IMR-90 (cell line): ENCODE measurements at regions not wholly inside any gene's neighbourhood (a gene's known extent, or its start where the extent isn't known, plus 50 kb on each side); places are given as distances from the start of the nearest gene placed in this dataset.

Source experiments
- ATAC-seq: fragments of 200-7000 bp; cut with Tn5 transposase; 2 replicates; pipeline ENCODE4 v1.9.1; 2020; ENCODE audit warnings: low read depth, mild to moderate bottlenecking, moderate library complexity
- BruUV-seq: library from RNA; stranded (reverse); fragments of 400-500 nt; replicated peaks from 2 replicates; lab custom pipeline; 2021; lab: Mats Ljungman, UMichigan
- CTCF ChIA-PET: fragments of 300-600 bp; formaldehyde crosslinking; extraction: SDS; loops from one replicate; lab custom pipeline; 2021; ENCODE audit warnings: antibody characterized with exemption; lab: Yijun Ruan, JAX
- POLR2A ChIA-PET: fragments of 300-600 bp; sonication (Branson Sonifier 250); formaldehyde crosslinking; loops from one replicate; lab custom pipeline; 2022; ENCODE audit warnings: antibody characterized with exemption; ENCODE audit not compliant: unreplicated experiment; lab: Charles Lee
- DNase-seq: peaks from one replicate; pipeline ENCODE4 v3.0.0; 2013
- H2AFZ ChIP-seq: replicated peaks from 2 replicates; pipeline ENCODE3; 2013; ENCODE audit warnings: low read length, mild to moderate bottlenecking; ENCODE audit not compliant: poor library complexity
- H2AK5ac ChIP-seq: 2 replicates; pipeline ENCODE4 v1.6.1; 2013; ENCODE audit warnings: low read depth, low read length, inconsistent platforms
- H2AK9ac ChIP-seq: replicated peaks from 2 replicates; pipeline ENCODE3; 2013; ENCODE audit warnings: mild to moderate bottlenecking, low read depth, low read length, moderate library complexity; ENCODE audit not compliant: poor library complexity
- H2BK120ac ChIP-seq: 2 replicates; pipeline ENCODE4 v1.6.1; 2013; ENCODE audit warnings: low read depth, low read length, inconsistent platforms
- H2BK15ac ChIP-seq: 3 replicates; pipeline ENCODE4 v1.6.1; 2013; ENCODE audit warnings: low read depth, low read length, inconsistent platforms
- H2BK20ac ChIP-seq: 2 replicates; pipeline ENCODE4 v1.6.1; 2013; ENCODE audit warnings: low read depth, mild to moderate bottlenecking, inconsistent platforms, low read length, moderate library complexity
- H2BK5ac ChIP-seq: 2 replicates; pipeline ENCODE4 v1.6.1; 2013; ENCODE audit warnings: mild to moderate bottlenecking, low read depth, low read length, inconsistent platforms; ENCODE audit not compliant: poor library complexity, severe bottlenecking
- H3K14ac ChIP-seq: replicated peaks from 2 replicates; pipeline ENCODE4 v1.6.1; 2013; ENCODE audit warnings: low read depth, low read length, inconsistent platforms
- H3K18ac ChIP-seq: 2 replicates; pipeline ENCODE4 v1.6.1; 2013; ENCODE audit warnings: low read depth, low read length, control low read depth
- H3K23ac ChIP-seq: 2 replicates; pipeline ENCODE4 v1.6.1; 2013; ENCODE audit warnings: low read depth, low read length, inconsistent platforms
- H3K27ac ChIP-seq: 2 replicates; pipeline ENCODE4 v1.5.1; 2013; ENCODE audit warnings: mild to moderate bottlenecking, control low read depth, low read length; ENCODE audit not compliant: insufficient read depth
- H3K27me3 ChIP-seq: 2 replicates; pipeline ENCODE4 v1.6.1; 2013; ENCODE audit warnings: low read length; ENCODE audit not compliant: control insufficient read depth, insufficient read depth
- H3K36me3 ChIP-seq: 2 replicates; pipeline ENCODE4 v1.6.1; 2013; ENCODE audit warnings: low read length, mixed read lengths; ENCODE audit not compliant: control insufficient read depth, insufficient read depth
- H3K4ac ChIP-seq: 2 replicates; pipeline ENCODE4 v1.6.1; 2013; ENCODE audit warnings: low read depth, low read length, inconsistent platforms
- H3K4me1 ChIP-seq: 2 replicates; pipeline ENCODE4 v1.6.1; 2013; ENCODE audit warnings: low read length, mixed read lengths; ENCODE audit not compliant: control insufficient read depth, insufficient read depth
- H3K4me2 ChIP-seq: 2 replicates; pipeline ENCODE4 v1.6.1; 2013; ENCODE audit warnings: low read depth, mild to moderate bottlenecking, control low read depth, low read length, moderate library complexity
- H3K4me3 ChIP-seq: 2 replicates; pipeline ENCODE4 v1.5.1; 2013; ENCODE audit warnings: low read depth, mild to moderate bottlenecking, control low read depth, low read length, moderate library complexity; ENCODE audit not compliant: insufficient read depth
- H3K56ac ChIP-seq: 2 replicates; pipeline ENCODE4 v1.6.1; 2013; ENCODE audit warnings: low read length, inconsistent platforms; ENCODE audit not compliant: insufficient read depth; ENCODE audit errors: extremely low read depth
- H3K79me1 ChIP-seq, 2 experiments: 2 replicates each; pipeline ENCODE4 v1.6.1; 2013; ENCODE audit warnings: low read length in 2 of 2, inconsistent platforms in 1 of 2, low read depth in 1 of 2
- H3K9ac ChIP-seq: 2 replicates; pipeline ENCODE4 v1.6.1; 2013; ENCODE audit warnings: low read depth, low read length, control low read depth
- H3K9me1 ChIP-seq: 2 replicates; pipeline ENCODE4 v1.6.1; 2013; ENCODE audit warnings: low read length, inconsistent platforms; ENCODE audit not compliant: insufficient read depth
- H3K9me3 ChIP-seq: 2 replicates; pipeline ENCODE4 v1.6.1; 2013; ENCODE audit warnings: low read length; ENCODE audit not compliant: control insufficient read depth, insufficient read depth
- H4K20me1 ChIP-seq: 2 replicates; pipeline ENCODE4 v1.6.1; 2013; ENCODE audit warnings: low read length, inconsistent platforms; ENCODE audit not compliant: insufficient read depth
- H4K5ac ChIP-seq: 2 replicates; pipeline ENCODE4 v1.6.1; 2013; ENCODE audit warnings: mild to moderate bottlenecking, low read depth, low read length, control low read depth
- H4K8ac ChIP-seq, 2 experiments: 2 replicates each; pipeline ENCODE4 v1.6.1; 2013; ENCODE audit warnings: low read depth in 2 of 2, low read length in 2 of 2, control low read depth in 1 of 2, inconsistent platforms in 1 of 2
- H4K91ac ChIP-seq: 2 replicates; pipeline ENCODE4 v1.6.1; 2013; ENCODE audit warnings: low read depth, low read length, inconsistent platforms; ENCODE audit not compliant: insufficient read depth
- BHLHE40 ChIP-seq: fragments of 150-350 bp; IDR thresholded peaks from 2 replicates; pipeline ENCODE4 v1.6.1; 2016; ENCODE audit warnings: mild to moderate bottlenecking, low read depth, low read length
- CEBPB ChIP-seq: IDR thresholded peaks from 2 replicates; pipeline ENCODE4 v1.6.1; 2012; ENCODE audit warnings: low read depth, low read length, improper control_type of control experiment
- CHD1 ChIP-seq: IDR thresholded peaks from 2 replicates; pipeline ENCODE4 v1.6.1; 2012; ENCODE audit warnings: low read depth, low read length, improper control_type of control experiment
- FOS ChIP-seq: fragments of 150-350 bp; IDR thresholded peaks from 2 replicates; pipeline ENCODE4 v1.6.1; 2016; ENCODE audit warnings: low read depth, low read length
- MAFK ChIP-seq: IDR thresholded peaks from 2 replicates; pipeline ENCODE4 v1.6.1; 2012; ENCODE audit warnings: low read depth, low read length, improper control_type of control experiment
- MXI1 ChIP-seq: IDR thresholded peaks from 2 replicates; pipeline ENCODE4 v1.6.1; 2012; ENCODE audit warnings: low read depth, mild to moderate bottlenecking, low read length, moderate library complexity, borderline replicate concordance
- NFE2L2 ChIP-seq: fragments of 150-350 bp; IDR thresholded peaks from 2 replicates; pipeline ENCODE4 v1.6.1; 2016; ENCODE audit warnings: low read depth, mild to moderate bottlenecking, low read length
- RAD21 ChIP-seq: IDR thresholded peaks from 2 replicates; pipeline ENCODE4 v1.6.1; 2012; ENCODE audit warnings: low read length, improper control_type of control experiment
- RCOR1 ChIP-seq: IDR thresholded peaks from 2 replicates; pipeline ENCODE4 v1.6.1; 2012; ENCODE audit warnings: mild to moderate bottlenecking, low read length, improper control_type of control experiment; ENCODE audit not compliant: insufficient replicate concordance
- RFX5 ChIP-seq: IDR thresholded peaks from 2 replicates; pipeline ENCODE4 v1.8.0; 2012; ENCODE audit warnings: low read depth, mild to moderate bottlenecking, low read length, moderate library complexity
- SMC3 ChIP-seq: fragments of 150-350 bp; IDR thresholded peaks from 2 replicates; pipeline ENCODE4 v1.6.1; 2016; ENCODE audit warnings: low read depth, mild to moderate bottlenecking, antibody characterized with exemption, low read length, moderate library complexity
- WGBS, 2 experiments: methylation state at CpG; one replicate each; pipeline versions ENCODE4 v1.1.5 to v1.1.7; 2013; ENCODE audit warnings: missing lambda C conversion rate in 2 of 2; ENCODE audit not compliant: insufficient read length in 1 of 2; ENCODE audit errors: extremely low coverage in 2 of 2; 5-methylcytosine and 5-hydroxymethylcytosine counted together
- dilution Hi-C: fragments of 300-500 bp; cut with HindIII; formaldehyde crosslinking; loops from one replicate; pipeline ENCODE4 v1.14.3; 2018; ENCODE audit warnings: low sequenced_read_pairs; ENCODE audit not compliant: unreplicated experiment
- in situ Hi-C: fragments of 300-500 bp; cut with MboI; formaldehyde crosslinking; loops from 3 replicates; pipeline ENCODE4 v1.14.3; 2019; ENCODE audit warnings: low sequenced_read_pairs, inconsistent platforms, mixed read lengths
- intact Hi-C: fragments of 100-400 bp; cut with micrococcal nuclease; formaldehyde crosslinking; loops from 2 replicates; pipeline ENCODE4 v1.10.0; 2022
- TF ChIP-seq, protein P1 (sequence below): fragments of 150-350 bp; IDR thresholded peaks from 2 replicates; pipeline ENCODE4 v1.6.1; 2016; ENCODE audit warnings: low read depth, mild to moderate bottlenecking, low read length, moderate library complexity, borderline replicate concordance

DNA sequence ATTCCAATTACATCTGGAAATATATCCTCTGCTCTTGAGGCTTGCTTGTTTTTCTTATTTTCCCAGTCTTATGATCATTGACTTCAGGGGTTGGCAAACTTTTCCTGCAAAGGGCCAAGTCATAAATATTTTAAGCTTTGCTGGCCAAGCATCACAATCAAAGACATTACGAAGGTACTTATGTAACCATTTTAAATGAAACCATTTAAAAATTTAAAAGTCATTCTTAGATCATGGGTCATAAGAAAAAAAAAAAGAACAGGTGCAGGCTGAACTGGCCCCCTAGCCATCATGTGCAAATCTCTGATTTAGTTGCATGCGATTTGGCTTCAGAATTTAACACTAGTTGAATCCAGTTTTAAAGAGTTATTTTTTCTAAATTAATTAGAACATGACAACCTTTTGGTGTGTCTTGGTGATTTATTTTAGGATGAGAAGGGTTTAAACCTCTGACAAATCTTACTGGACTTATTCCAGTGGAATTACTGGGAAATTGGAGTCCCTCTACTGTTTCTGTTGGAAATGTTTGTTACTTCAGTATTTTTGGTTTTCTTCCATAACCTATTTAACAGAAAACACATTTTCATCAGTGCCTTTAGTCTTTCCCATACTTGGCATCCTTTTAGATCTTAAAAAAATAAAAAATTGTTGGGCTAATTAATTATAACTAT lies 148.1 kb downstream of the NHLRC3 start:
- Histone ChIP-seq H2BK5ac (no peak overlapping the region), H2AFZ (no peak overlapping the region), H4K91ac (no peak overlapping the region), H3K18ac (no peak overlapping the region), H3K56ac (no peak overlapping the region), H3K23ac (no peak overlapping the region), H3K36me3 (no peaks in the 10 kb centered on the region), H3K4me3 (no peak overlapping the region), H3K4ac (no peak overlapping the region), H2AK5ac (no peak overlapping the region), H3K27ac (no peak overlapping the region), H3K4me2 (no peak overlapping the region), H2BK15ac (no peak overlapping the region), H4K8ac (no peak overlapping the region), H3K4me1 (no peaks in the 10 kb centered on the region), H3K79me1 (no peaks in the 10 kb centered on the region), H3K14ac (no peak overlapping the region), H3K9me1 (no peaks in the 10 kb centered on the region), H2AK9ac (no peak overlapping the region), H3K9me3 (no peaks in the 10 kb centered on the region), H2BK120ac (no peak overlapping the region), H3K27me3 (no peaks in the 10 kb centered on the region), H3K9ac (no peak overlapping the region), H4K20me1 (no peaks in the 10 kb centered on the region), H4K5ac (no peak overlapping the region), H2BK20ac (no peak overlapping the region)
- POLR2A ChIA-PET: no interaction called here
- CTCF ChIA-PET: no interaction called here
- DNase-seq (no peak), ATAC-seq (no peak)
- no TSS peak for BruUV-seq
- in situ Hi-C loops: no loop called here
- no peak for TF ChIP-seq FOS
- no peak for TF ChIP-seq BHLHE40
- no peak for TF ChIP-seq CHD1
- TF ChIP-seq, protein P1, sequence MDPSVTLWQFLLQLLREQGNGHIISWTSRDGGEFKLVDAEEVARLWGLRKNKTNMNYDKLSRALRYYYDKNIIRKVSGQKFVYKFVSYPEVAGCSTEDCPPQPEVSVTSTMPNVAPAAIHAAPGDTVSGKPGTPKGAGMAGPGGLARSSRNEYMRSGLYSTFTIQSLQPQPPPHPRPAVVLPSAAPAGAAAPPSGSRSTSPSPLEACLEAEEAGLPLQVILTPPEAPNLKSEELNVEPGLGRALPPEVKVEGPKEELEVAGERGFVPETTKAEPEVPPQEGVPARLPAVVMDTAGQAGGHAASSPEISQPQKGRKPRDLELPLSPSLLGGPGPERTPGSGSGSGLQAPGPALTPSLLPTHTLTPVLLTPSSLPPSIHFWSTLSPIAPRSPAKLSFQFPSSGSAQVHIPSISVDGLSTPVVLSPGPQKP: no peak
- TF ChIP-seq CEBPB: no peak
- TF ChIP-seq MXI1: no peak
- no peak for TF ChIP-seq RFX5
- no peak for TF ChIP-seq SMC3
- TF ChIP-seq NFE2L2: no peak
- no peak for TF ChIP-seq RAD21
- no peak for TF ChIP-seq RCOR1
- no peak for TF ChIP-seq MAFK
- intact Hi-C loops: no loop called here
- WGBS, 2 experiments: no CpG with 5 or more reads among the region's 2 CpGs
- dilution Hi-C loops: no loop called here
